Fibroblast of the conjunctiva (primary cell): ENCODE measurements at regions not wholly inside any gene's neighbourhood (a gene's known extent, or its start where the extent isn't known, plus 50 kb on each side); places are given as distances from the start of the nearest gene placed in this dataset.
A peak's percentile ranks its signal among the peaks of the same experiment; 100 is the strongest.

Source experiments
- DNase-seq: peaks from one replicate; pipeline ENCODE4 v3.0.0-alpha.2; 2010; ENCODE audit warnings: low read depth

DNA sequence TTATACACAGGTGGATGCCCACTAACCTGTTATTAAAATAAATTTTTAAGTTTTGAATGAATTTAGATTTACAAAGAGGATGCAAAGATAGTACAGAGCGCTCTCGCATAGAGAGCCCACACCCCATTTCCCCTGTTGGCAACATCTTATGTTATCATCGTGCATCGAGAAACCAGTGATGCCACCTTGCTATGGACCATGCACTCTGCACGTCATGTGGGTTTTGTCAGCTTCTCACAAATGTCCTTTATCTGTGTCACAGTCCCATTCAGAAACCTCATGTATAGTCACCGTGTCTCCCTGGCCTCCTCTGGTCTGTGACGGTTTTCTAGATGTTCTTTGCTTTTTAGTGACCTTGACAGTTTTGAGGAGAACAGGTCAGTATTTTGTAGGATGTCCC, 60.0 kb downstream of the ING1 start:
- DNase-seq: no peak

GRCh38 chr13:110774051-110774450, 60.6 kb downstream of the ING1 start:
- DNase-seq: no peak

DNA sequence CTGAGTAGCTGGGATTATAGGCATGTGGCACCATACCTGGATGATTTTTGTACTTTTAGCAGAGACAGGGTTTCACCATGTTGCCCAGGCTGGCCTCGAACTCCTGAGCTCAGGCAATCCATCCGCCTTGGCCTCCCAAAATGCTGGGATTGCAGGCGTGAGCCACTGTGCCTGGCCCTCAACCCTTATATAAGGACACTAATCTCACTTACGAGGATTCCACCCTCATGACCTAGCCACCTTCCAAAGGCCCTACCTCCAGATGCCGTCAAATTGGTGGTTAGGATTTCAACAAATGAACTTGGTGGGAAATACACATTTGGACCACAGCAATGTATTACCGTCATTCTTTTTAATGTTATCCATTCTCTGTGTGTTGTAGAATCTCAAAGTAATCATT, 61.0 kb downstream of the ING1 start:
- no peak for DNase-seq

DNA sequence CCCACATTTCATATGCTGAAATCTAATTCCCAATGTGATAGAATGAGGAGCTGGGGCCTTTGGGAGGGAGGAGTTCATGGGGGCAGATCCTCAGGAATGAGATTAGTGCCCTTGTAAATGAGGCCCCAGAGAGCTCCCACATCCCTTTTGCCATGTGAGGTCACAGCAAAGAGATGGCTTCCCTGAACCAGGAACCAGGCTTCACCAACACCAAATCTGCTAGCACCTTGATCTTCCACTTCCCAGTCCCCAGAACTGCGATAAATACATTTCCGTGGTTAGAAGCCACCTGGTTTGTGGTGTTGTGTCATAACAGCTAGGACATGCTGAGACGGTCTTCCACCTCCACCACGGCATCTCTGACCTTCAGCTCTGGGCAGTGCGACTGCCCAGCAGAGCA, 62.1 kb downstream of the ING1 start:
- DNase-seq: no peak

DNA sequence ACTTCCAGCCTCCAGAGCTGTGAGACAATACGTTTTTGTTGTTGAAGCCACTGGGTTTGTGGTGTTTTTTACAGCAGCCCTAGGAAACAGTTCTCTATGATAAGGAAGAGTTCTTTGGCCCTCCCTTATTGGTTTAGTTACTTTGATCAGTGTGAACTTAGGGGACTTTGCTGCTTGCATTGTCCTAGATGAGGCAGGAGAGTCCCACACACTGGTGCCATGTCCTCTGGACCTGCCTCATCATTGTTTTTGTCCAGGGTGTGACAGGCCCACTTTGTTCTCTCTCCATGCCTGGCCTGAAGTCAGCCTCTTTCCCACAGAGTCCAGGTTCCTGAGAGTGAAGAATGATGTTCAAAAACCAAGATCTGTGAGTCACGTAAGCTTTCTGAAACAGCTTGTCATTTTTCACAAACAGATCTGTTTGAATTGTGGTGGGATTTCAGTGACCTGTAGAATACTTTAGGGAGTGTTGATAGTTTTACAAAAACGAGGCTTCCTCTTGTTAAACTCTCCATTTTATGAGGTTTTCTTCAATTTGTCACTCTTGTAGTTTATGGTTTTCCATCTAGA, 63.8 kb downstream of the ING1 start:
- DNase-seq: no peak

DNA sequence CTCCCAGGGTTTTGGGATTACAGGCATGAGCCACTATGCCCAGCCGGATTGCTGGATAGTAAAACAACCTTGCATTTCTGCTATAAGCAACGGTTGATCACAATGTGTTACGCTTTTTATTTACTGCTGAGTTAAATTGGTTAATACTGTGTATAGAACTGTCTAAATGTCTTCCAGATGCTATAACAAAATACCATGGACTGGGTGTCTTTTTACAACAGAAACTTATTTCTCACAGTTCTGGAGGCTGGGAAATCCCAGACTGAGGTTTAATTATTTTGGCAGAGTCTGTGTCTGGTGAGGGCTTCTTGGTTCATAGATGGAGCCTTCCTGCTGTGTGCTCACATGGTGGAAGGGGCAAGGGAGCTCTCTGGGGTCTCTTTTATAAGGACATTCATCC, 65.5 kb downstream of the ING1 start:
- DNase-seq: no peak

- no peak for DNase-seq
Observed at GRCh38 chr13:110780422-110780821, 66.9 kb downstream of the ING1 start.

GRCh38 chr13:110782185-110782584, 68.7 kb downstream of the ING1 start:
- no peak for DNase-seq

- DNase-seq: no peak
Observed at GRCh38 chr13:110784704-110785103, 71.2 kb downstream of the ING1 start.

- DNase-seq: no peak
Observed at GRCh38 chr13:110788778-110789177, 75.3 kb downstream of the ING1 start.

- no peak for DNase-seq
Observed at GRCh38 chr13:110789871-110790270, 76.4 kb downstream of the ING1 start.

DNA sequence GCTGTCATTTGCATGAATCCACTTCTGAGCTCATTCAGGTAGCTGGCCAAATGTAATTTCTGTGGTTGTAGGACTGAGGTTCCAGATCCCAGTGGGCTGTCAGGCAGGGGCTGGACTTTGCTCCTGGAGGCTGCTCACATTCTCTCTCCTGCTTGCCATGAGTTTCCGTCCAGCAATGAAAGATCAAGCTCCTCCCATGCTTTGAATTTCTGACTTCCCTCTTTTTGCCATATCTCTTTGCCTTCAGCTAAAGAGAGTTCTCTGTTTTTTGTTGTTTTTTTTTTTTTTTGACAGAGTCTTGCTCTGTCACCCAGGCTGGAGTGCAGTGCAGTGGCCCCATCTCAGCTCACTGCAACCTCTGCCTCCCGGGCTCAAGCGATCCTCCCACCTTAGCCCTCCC, 76.9 kb downstream of the ING1 start:
- DNase-seq: no peak

- DNase-seq: no peak
Observed at GRCh38 chr13:110794209-110794608, 80.7 kb downstream of the ING1 start.

DNA sequence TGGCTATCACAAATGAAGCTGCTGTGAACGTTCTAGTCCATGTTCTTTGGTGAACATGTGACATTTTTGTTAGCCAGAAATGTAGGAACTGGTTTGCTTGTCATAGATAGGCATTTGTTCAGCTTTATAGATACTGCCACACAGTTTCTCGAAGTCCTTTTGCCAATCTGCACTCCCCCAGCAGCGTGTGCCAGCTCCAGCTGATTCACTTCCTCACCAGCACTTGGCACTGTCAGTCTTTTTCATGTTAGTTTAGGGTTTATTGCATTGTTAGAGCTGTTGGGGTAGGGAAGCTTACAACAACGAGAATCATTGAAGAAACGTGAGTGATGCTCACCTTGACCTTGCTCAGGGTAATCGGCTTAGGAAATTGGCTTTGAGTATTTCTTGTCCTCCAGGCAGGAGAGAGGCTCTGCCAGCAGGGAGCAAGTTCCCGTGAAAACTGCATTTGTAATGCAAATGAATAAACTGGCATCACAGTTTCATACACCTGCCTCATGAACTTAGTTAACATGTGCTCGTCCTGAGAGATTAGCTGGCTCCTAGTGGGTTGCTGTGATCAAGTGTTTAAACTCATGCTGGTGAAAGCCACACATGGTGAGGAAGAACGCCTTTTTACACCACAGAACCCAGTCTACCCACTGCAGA, 83.9 kb downstream of the ING1 start:
- DNase-seq: no peak

GRCh38 chr13:110798081-110798994, 84.8 kb downstream of the ING1 start:
- DNase-seq: no peak

DNA sequence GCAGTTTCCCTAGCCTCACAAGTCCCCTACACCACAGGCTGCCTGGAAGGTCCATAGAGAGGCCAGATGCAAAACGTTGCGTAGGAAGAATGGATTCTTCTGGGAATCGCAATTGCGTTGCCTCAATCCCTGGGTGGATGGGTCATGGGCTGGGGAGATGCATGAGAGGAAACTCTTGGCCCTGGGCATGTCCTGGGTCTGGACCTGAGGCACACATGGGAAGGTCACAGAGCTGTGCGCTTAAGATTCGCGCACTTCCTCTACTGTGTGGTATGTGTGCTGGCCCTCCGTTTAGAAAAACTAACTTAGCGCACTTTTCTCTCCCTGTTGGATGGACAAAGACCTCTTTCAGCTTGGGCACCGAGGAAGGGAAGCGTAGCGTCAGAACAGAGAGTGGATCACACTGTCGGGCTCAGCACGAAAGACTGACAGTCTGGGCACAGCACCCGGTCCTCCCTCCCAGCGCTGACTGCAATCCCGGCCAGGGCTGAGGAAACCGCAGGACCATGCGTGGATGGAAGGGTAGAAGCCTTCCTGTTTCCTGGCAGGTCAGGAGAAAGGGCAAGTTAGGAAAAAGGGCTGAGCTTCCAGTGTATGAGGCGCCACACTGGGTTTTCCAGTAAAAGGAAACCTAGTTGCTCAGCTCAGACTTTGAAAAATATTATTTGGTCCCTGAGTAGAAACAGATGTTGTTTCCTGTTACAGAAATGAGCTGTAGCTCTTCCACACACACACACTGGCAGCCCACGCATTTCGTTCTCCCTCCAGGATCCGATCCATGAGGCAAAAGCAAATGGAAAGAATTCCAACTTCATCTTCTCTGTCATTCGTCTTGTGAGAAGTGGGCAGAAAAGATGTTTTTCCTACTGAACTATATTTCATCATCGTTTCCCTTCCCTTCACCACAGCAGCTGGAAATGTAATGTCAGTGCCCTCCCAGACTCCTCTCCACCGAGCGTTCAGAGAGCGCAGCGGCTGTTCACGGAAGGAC, 86.0 kb downstream of the ING1 start:
- peak; percentile 61 for DNase-seq

DNA sequence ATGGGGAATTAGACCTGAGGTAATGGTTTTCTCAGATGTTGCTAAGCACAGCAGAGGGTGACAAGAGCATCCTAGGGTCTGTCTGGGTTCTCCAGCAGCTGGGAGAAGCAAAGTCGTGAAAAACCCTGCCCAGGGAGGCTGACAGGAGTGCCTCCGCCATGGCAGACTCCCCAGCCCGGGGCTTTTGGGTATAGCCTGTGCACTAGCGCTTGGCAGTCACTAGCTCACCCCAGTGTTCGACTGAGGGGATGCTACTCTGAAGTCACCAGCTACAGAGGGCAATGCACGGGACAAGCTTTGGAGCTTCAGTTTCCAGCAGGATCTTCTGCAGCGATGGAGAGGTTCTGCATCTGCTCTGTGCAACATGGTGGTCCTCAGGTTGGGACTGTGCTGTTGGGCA, 87.5 kb downstream of the ING1 start:
- no peak for DNase-seq

GRCh38 chr13:110802260-110802659, 88.8 kb downstream of the ING1 start:
- DNase-seq: no peak

GRCh38 chr13:110806636-110807035, 93.1 kb downstream of the ING1 start:
- no peak for DNase-seq

DNA sequence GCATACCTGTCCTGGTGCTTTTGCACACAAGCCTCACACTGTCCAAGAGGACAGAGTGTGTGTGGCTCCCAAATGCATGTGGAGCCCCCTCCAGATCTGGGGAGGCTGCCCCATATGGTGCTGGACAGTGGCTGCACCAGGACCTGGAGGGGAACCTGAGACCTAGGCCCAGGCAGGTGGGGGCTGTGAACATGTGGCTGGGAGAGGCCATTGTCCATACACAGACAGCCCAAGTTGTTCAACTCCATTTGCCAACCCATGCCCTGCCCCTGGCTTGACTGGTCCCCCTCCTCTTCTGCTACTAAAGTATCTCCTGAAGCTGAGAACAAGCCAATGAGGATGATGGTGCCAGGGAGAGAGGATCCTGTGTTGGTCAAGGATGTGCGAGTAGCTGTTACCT, 94.0 kb downstream of the ING1 start:
- DNase-seq: no peak

GRCh38 chr13:110808138-110808537, 94.6 kb downstream of the ING1 start:
- no peak for DNase-seq

- DNase-seq: no peak
Observed at GRCh38 chr13:110809871-110810486, 96.5 kb downstream of the ING1 start.
